ENCODE measurements at regions not wholly inside any gene's neighbourhood (a gene's known extent, or its start where the extent isn't known, plus 50 kb on each side); places are given as distances from the start of the nearest gene placed in this dataset.

- H3K36me3 Mint-ChIP-seq (ENCODE audit: low read depth) = no peaks in the 10 kb centered on the region
- H3K9me3 Mint-ChIP-seq = no peaks in the 10 kb centered on the region
- H3K27me3 Mint-ChIP-seq (ENCODE audit: low read depth) = no peaks in the 10 kb centered on the region
- H3K27ac Mint-ChIP-seq = no peak overlapping the region
- H3K4me3 Mint-ChIP-seq = no peak overlapping the region
- no peaks in the 10 kb centered on the region for H3K4me1 Mint-ChIP-seq (ENCODE audit: low read depth)
Observed at GRCh38 chr2:220936641-220937197, 635.4 kb downstream of the EPHA4 start.

- Mint-ChIP-seq H3K36me3 (ENCODE audit: low read depth) (no peaks in the 10 kb centered on the region), H3K4me3 (no peak overlapping the region), H3K4me1 (ENCODE audit: low read depth) (no peaks in the 10 kb centered on the region), H3K27me3 (ENCODE audit: low read depth) (no peaks in the 10 kb centered on the region), H3K27ac (no peak overlapping the region), H3K9me3 (no peaks in the 10 kb centered on the region)
Observed at GRCh38 chr2:220937245-220937644, 634.9 kb downstream of the EPHA4 start.

- H3K27ac Mint-ChIP-seq = no peak overlapping the region
- no peak overlapping the region for H3K4me3 Mint-ChIP-seq
- no peaks in the 10 kb centered on the region for H3K4me1 Mint-ChIP-seq (ENCODE audit: low read depth)
- no peaks in the 10 kb centered on the region for H3K27me3 Mint-ChIP-seq (ENCODE audit: low read depth)
- H3K36me3 Mint-ChIP-seq (ENCODE audit: low read depth) = no peaks in the 10 kb centered on the region
- no peaks in the 10 kb centered on the region for H3K9me3 Mint-ChIP-seq
Observed at GRCh38 chr2:220940646-220941045, 631.5 kb downstream of the EPHA4 start.

GRCh38 chr2:220941683-220942082 lies 630.4 kb downstream of the EPHA4 start:
- H3K4me1 Mint-ChIP-seq (ENCODE audit: low read depth) = no peaks in the 10 kb centered on the region
- H3K27me3 Mint-ChIP-seq (ENCODE audit: low read depth) = no peaks in the 10 kb centered on the region
- no peak overlapping the region for H3K4me3 Mint-ChIP-seq
- H3K9me3 Mint-ChIP-seq = no peaks in the 10 kb centered on the region
- no peak overlapping the region for H3K27ac Mint-ChIP-seq
- H3K36me3 Mint-ChIP-seq (ENCODE audit: low read depth) = no peaks in the 10 kb centered on the region

GRCh38 chr2:220946552-220946951 lies 625.6 kb downstream of the EPHA4 start:
- H3K27ac Mint-ChIP-seq = no peak overlapping the region
- no peaks in the 10 kb centered on the region for H3K4me1 Mint-ChIP-seq (ENCODE audit: low read depth)
- no peaks in the 10 kb centered on the region for H3K9me3 Mint-ChIP-seq

GRCh38 chr2:220948579-220948978 lies 623.5 kb downstream of the EPHA4 start:
- Mint-ChIP-seq H3K9me3 (peaks cover 4% of the 10 kb centered on the region), H3K36me3 (ENCODE audit: low read depth) (no peaks in the 10 kb centered on the region), H3K4me1 (ENCODE audit: low read depth) (no peaks in the 10 kb centered on the region), H3K4me3 (no peak overlapping the region), H3K27ac (no peak overlapping the region), H3K27me3 (ENCODE audit: low read depth) (no peaks in the 10 kb centered on the region)

More at GRCh38 chr2:220946552-220946951, 625.6 kb downstream of the EPHA4 start:
- Mint-ChIP-seq H3K4me3 (no peak overlapping the region), H3K27me3 (ENCODE audit: low read depth) (no peaks in the 10 kb centered on the region), H3K36me3 (ENCODE audit: low read depth) (no peaks in the 10 kb centered on the region)

- no peaks in the 10 kb centered on the region for H3K36me3 Mint-ChIP-seq (ENCODE audit: low read depth)
- H3K27me3 Mint-ChIP-seq (ENCODE audit: low read depth) = no peaks in the 10 kb centered on the region
- H3K27ac Mint-ChIP-seq = no peak overlapping the region
- no peaks in the 10 kb centered on the region for H3K4me1 Mint-ChIP-seq (ENCODE audit: low read depth)
- no peak overlapping the region for H3K4me3 Mint-ChIP-seq
- peaks cover 5% of the 10 kb centered on the region for H3K9me3 Mint-ChIP-seq
Observed at GRCh38 chr2:220949466-220949865, 622.6 kb downstream of the EPHA4 start.

GRCh38 chr2:220955776-220956175 lies 616.3 kb downstream of the EPHA4 start:
- H3K9me3 Mint-ChIP-seq = peaks cover 5% of the 10 kb centered on the region
- H3K36me3 Mint-ChIP-seq (ENCODE audit: low read depth) = no peaks in the 10 kb centered on the region
- H3K27ac Mint-ChIP-seq = no peak overlapping the region
- H3K4me3 Mint-ChIP-seq = no peak overlapping the region
- no peaks in the 10 kb centered on the region for H3K4me1 Mint-ChIP-seq (ENCODE audit: low read depth)
- H3K27me3 Mint-ChIP-seq (ENCODE audit: low read depth) = no peaks in the 10 kb centered on the region

- no peak overlapping the region for H3K27ac Mint-ChIP-seq
- peaks cover 5% of the 10 kb centered on the region for H3K9me3 Mint-ChIP-seq
- H3K4me1 Mint-ChIP-seq (ENCODE audit: low read depth) = no peaks in the 10 kb centered on the region
- no peaks in the 10 kb centered on the region for H3K27me3 Mint-ChIP-seq (ENCODE audit: low read depth)
- H3K4me3 Mint-ChIP-seq = no peak overlapping the region
- H3K36me3 Mint-ChIP-seq (ENCODE audit: low read depth) = no peaks in the 10 kb centered on the region
Observed at GRCh38 chr2:220956429-220956828, 615.7 kb downstream of the EPHA4 start.

GRCh38 chr2:220959391-220959802 lies 612.7 kb downstream of the EPHA4 start:
- H3K27ac Mint-ChIP-seq = no peak overlapping the region

GRCh38 chr2:220961143-220961860 lies 610.8 kb downstream of the EPHA4 start:
- Mint-ChIP-seq H3K9me3 (no peaks in the 10 kb centered on the region), H3K4me1 (ENCODE audit: low read depth) (no peaks in the 10 kb centered on the region), H3K27ac (no peak overlapping the region), H3K36me3 (ENCODE audit: low read depth) (no peaks in the 10 kb centered on the region), H3K27me3 (ENCODE audit: low read depth) (no peaks in the 10 kb centered on the region), H3K4me3 (no peak overlapping the region)

More at GRCh38 chr2:220959391-220959802, 612.7 kb downstream of the EPHA4 start:
- Mint-ChIP-seq H3K36me3 (ENCODE audit: low read depth) (no peaks in the 10 kb centered on the region), H3K4me3 (no peak overlapping the region), H3K4me1 (ENCODE audit: low read depth) (no peaks in the 10 kb centered on the region), H3K9me3 (no peaks in the 10 kb centered on the region), H3K27me3 (ENCODE audit: low read depth) (no peaks in the 10 kb centered on the region)

- Mint-ChIP-seq H3K4me3 (no peak overlapping the region), H3K27ac (no peak overlapping the region), H3K4me1 (ENCODE audit: low read depth) (no peaks in the 10 kb centered on the region), H3K27me3 (ENCODE audit: low read depth) (no peaks in the 10 kb centered on the region), H3K9me3 (no peaks in the 10 kb centered on the region), H3K36me3 (ENCODE audit: low read depth) (no peaks in the 10 kb centered on the region)
Observed at GRCh38 chr2:220962556-220962955, 609.5 kb downstream of the EPHA4 start.

GRCh38 chr2:220963076-220963475 lies 609.0 kb downstream of the EPHA4 start:
- H3K9me3 Mint-ChIP-seq = no peaks in the 10 kb centered on the region
- H3K36me3 Mint-ChIP-seq (ENCODE audit: low read depth) = no peaks in the 10 kb centered on the region
- no peaks in the 10 kb centered on the region for H3K4me1 Mint-ChIP-seq (ENCODE audit: low read depth)
- no peak overlapping the region for H3K4me3 Mint-ChIP-seq
- H3K27ac Mint-ChIP-seq = no peak overlapping the region
- H3K27me3 Mint-ChIP-seq (ENCODE audit: low read depth) = no peaks in the 10 kb centered on the region

GRCh38 chr2:220963930-220964329 lies 608.2 kb downstream of the EPHA4 start:
- no peaks in the 10 kb centered on the region for H3K9me3 Mint-ChIP-seq
- H3K27me3 Mint-ChIP-seq (ENCODE audit: low read depth) = no peaks in the 10 kb centered on the region
- H3K4me3 Mint-ChIP-seq = no peak overlapping the region
- no peaks in the 10 kb centered on the region for H3K36me3 Mint-ChIP-seq (ENCODE audit: low read depth)
- H3K27ac Mint-ChIP-seq = no peak overlapping the region
- H3K4me1 Mint-ChIP-seq (ENCODE audit: low read depth) = no peaks in the 10 kb centered on the region

GRCh38 chr2:220966636-220967035 lies 605.5 kb downstream of the EPHA4 start:
- Mint-ChIP-seq H3K4me1 (ENCODE audit: low read depth) (no peaks in the 10 kb centered on the region), H3K4me3 (no peak overlapping the region), H3K27me3 (ENCODE audit: low read depth) (no peaks in the 10 kb centered on the region), H3K36me3 (ENCODE audit: low read depth) (no peaks in the 10 kb centered on the region), H3K27ac (no peak overlapping the region), H3K9me3 (no peaks in the 10 kb centered on the region)

Data from T-helper 1 cell treated with Interleukin-12 subunit alpha and Interleukin-12 subunit beta and Interleukin-4 antibody, amounts not matched to agents 30 μg/mL and 1 μg/mL, for 36 hours (primary cell).